ENCODE measurements at regions not wholly inside any gene's neighbourhood (a gene's known extent, or its start where the extent isn't known, plus 50 kb on each side); places are given as distances from the start of the nearest gene placed in this dataset.

GRCh38 chr11:15874704-15875103, 481.6 kb downstream of the SOX6 start:
- no peak for DNase-seq (ENCODE audit: low spot score)
- TF ChIP-seq CTCF (IDR thresholded peaks at IDR 0.05): no peak
- no peak for ATAC-seq (ENCODE audit: low FRiP score)

- no peak for DNase-seq (ENCODE audit: low spot score)
- TF ChIP-seq CTCF (IDR thresholded peaks at IDR 0.05): no peak
- ATAC-seq (ENCODE audit: low FRiP score): no peak
Measured at GRCh38 chr11:15875393-15875792, 481.0 kb downstream of the SOX6 start.

DNA sequence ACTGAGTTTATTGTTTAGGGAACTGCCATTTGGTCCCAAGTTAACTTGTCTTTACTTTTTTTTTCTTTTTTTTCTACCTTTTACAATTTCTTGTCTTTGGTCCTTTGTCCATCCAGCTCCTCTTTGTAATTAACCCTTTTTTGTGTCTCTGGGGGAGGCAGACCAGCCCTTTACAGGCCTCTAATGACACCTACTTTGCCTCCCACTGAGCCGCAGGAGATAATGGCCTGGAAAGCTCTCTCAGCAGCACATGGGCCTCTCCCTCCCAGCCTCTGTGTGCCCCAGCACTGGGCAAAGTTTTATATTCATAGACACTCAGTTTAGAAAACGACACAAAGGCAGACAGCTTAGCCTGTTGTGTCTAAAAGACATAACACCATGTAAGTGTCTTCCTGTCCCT, 480.4 kb downstream of the SOX6 start:
- ATAC-seq (ENCODE audit: low FRiP score) (no peak), DNase-seq (ENCODE audit: low spot score) (no peak)
- TF ChIP-seq CTCF (IDR thresholded peaks at IDR 0.05): no peak

DNA sequence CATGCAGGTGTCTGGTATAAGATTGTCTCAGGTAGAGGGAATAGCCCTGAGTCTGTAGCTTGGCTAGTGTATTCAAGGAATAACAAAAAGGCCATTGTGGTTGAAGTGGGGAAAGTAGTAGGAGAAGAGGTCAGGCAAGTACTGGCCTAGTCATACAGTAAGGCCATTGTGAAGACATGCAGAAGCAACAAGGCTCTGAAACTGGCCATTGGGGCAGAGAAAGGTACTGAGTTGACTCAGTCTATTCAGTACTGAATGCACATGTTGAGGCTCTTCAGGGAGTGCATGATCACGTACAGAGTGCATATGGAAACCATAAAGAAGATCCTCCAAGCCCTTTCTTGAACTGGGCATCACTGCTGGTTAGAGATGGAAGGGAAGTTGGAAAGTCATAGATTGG, 477.6 kb downstream of the SOX6 start:
- no peak for ATAC-seq (ENCODE audit: low FRiP score)
- no peak for TF ChIP-seq CTCF (IDR thresholded peaks at IDR 0.05)
- DNase-seq (ENCODE audit: low spot score): no peak

DNA sequence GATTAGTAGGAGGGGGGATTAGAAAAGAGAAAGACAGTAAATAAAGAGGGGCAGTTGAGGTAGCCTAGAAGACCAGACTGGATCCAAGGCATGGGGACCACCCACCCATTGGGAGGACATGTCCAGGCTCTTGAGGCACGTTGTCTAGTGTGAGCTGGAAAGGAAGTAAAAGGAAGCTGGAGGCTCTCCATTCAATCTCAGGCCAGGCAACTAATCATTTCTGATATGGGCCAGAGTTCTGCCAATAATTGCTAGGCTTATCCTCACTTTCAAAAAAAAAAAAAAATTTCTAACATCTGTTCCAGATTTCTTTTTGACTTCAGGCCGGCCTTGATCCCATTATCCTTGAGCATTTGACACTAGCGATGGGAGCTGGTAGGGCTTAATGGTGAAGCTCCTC, 476.1 kb downstream of the SOX6 start:
- no peak for TF ChIP-seq CTCF (IDR thresholded peaks at IDR 0.05)
- ATAC-seq (ENCODE audit: low FRiP score) (no peak), DNase-seq (ENCODE audit: low spot score) (no peak)

GRCh38 chr11:15882876-15883454, 473.4 kb downstream of the SOX6 start:
- TF ChIP-seq CTCF (IDR thresholded peaks at IDR 0.05): no peak
- no peak for ATAC-seq (ENCODE audit: low FRiP score)
- DNase-seq (ENCODE audit: low spot score): no peak

- ATAC-seq (ENCODE audit: low FRiP score): no peak
- no peak for TF ChIP-seq CTCF (IDR thresholded peaks at IDR 0.05)
- DNase-seq (ENCODE audit: low spot score): no peak
Measured at GRCh38 chr11:15883455-15883920, 472.9 kb downstream of the SOX6 start.

Measured in omental fat pad (tissue), 3 donors.